Nephron (organoid): ENCODE measurements at regions not wholly inside any gene's neighbourhood (a gene's known extent, or its start where the extent isn't known, plus 50 kb on each side); places are given as distances from the start of the nearest gene placed in this dataset.
"Not testable (repeated sequence)": the region's sequence is repeated elsewhere in the genome, so short reads cannot be mapped to it uniquely, and the experiment has no call there.

Source experiments
- H3K27ac Mint-ChIP-seq, 3 experiments: 2 replicates each; pipeline ENCODE4 v1.8.0; 2020; ENCODE audit warnings: mixed read lengths in 3 of 3, mild to moderate bottlenecking in 2 of 3, moderate library complexity in 1 of 3
- H3K27me3 Mint-ChIP-seq: 2 replicates; pipeline ENCODE4 v1.8.0; 2021; ENCODE audit warnings: low read depth, mild to moderate bottlenecking, moderate library complexity, mixed read lengths
- H3K36me3 Mint-ChIP-seq: 2 replicates; pipeline ENCODE4 v1.8.0; 2020; ENCODE audit warnings: low read depth, mixed read lengths
- H3K4me1 Mint-ChIP-seq: 2 replicates; pipeline ENCODE4 v1.8.0; 2020; ENCODE audit warnings: mixed read lengths
- H3K4me3 Mint-ChIP-seq, 3 experiments: 2 replicates each; pipeline ENCODE4 v1.8.0; 2020; ENCODE audit warnings: mild to moderate bottlenecking in 3 of 3, mixed read lengths in 3 of 3, moderate library complexity in 2 of 3
- H3K9me3 Mint-ChIP-seq: 2 replicates; pipeline ENCODE4 v1.8.0; 2020; ENCODE audit warnings: mixed read lengths
- TF ChIP-seq, protein P1 (sequence below), 3 experiments: fragments of 200-600 bp; sonication (generic); IDR thresholded peaks; one replicate each; pipeline ENCODE4 v1.5.0; 2021; ENCODE audit warnings: antibody characterized with exemption in 3 of 3; ENCODE audit not compliant: unreplicated experiment in 3 of 3

- Mint-ChIP-seq H3K4me1 (peaks cover 37% of the 10 kb centered on the region), H3K27ac (peak overlapping the region in 1 of 3 experiments; percentile 70), H3K27me3 (peaks cover 57% of the 10 kb centered on the region), H3K36me3 (no peaks in the 10 kb centered on the region), H3K4me3 (no peak overlapping the region), H3K9me3 (peaks cover 6% of the 10 kb centered on the region)
- TF ChIP-seq, protein P1, sequence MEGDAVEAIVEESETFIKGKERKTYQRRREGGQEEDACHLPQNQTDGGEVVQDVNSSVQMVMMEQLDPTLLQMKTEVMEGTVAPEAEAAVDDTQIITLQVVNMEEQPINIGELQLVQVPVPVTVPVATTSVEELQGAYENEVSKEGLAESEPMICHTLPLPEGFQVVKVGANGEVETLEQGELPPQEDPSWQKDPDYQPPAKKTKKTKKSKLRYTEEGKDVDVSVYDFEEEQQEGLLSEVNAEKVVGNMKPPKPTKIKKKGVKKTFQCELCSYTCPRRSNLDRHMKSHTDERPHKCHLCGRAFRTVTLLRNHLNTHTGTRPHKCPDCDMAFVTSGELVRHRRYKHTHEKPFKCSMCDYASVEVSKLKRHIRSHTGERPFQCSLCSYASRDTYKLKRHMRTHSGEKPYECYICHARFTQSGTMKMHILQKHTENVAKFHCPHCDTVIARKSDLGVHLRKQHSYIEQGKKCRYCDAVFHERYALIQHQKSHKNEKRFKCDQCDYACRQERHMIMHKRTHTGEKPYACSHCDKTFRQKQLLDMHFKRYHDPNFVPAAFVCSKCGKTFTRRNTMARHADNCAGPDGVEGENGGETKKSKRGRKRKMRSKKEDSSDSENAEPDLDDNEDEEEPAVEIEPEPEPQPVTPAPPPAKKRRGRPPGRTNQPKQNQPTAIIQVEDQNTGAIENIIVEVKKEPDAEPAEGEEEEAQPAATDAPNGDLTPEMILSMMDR (IDR thresholded peaks at IDR 0.05; ENCODE audit: unreplicated experiment in 3 of 3): no peak
Observed at GRCh38 chr6:170148709-170149470, 142.0 kb downstream of the DLL1 start.

GRCh38 chr6:170147832-170148708, 142.8 kb downstream of the DLL1 start:
- Mint-ChIP-seq H3K4me1 (peaks cover 40% of the 10 kb centered on the region), H3K27me3 (peaks cover 54% of the 10 kb centered on the region), H3K4me3 (no peak overlapping the region), H3K9me3 (peaks cover 12% of the 10 kb centered on the region), H3K27ac (peak overlapping the region in 1 of 3 experiments; percentile 70), H3K36me3 (no peaks in the 10 kb centered on the region)
- TF ChIP-seq, protein P1 (IDR thresholded peaks at IDR 0.05; ENCODE audit: unreplicated experiment in 3 of 3): no peak

- Mint-ChIP-seq H3K27ac (no peak overlapping the region), H3K36me3 (no peaks in the 10 kb centered on the region), H3K9me3 (peaks cover 13% of the 10 kb centered on the region), H3K4me3 (no peak overlapping the region), H3K4me1 (peaks cover 38% of the 10 kb centered on the region), H3K27me3 (peaks cover 49% of the 10 kb centered on the region)
- TF ChIP-seq, protein P1 (IDR thresholded peaks at IDR 0.05; ENCODE audit: unreplicated experiment in 3 of 3): no peak
Observed at GRCh38 chr6:170147056-170147787, 143.7 kb downstream of the DLL1 start.

DNA sequence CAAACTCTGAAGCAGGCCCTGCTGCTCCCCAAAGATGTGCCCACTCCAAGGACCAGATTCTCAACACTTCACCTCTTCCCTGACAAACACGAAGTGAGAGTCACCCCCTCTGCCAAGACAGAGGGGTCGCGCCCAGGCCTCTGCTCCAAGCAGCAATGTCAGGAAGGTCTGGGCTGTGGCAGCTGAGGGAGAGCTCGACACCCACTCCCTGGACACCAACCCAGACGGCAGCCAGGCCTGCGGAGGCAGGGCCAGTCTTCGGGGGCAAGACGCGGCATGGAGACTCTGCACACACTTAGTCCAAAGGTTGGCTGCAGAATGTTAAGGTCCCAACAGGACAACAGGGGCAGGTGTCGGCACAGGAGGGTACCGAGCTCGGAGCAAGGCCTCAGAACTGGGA, 144.2 kb downstream of the DLL1 start:
- Mint-ChIP-seq H3K27me3 (peaks cover 48% of the 10 kb centered on the region), H3K27ac (no peak overlapping the region), H3K4me1 (peaks cover 32% of the 10 kb centered on the region), H3K4me3 (no peak overlapping the region), H3K36me3 (no peaks in the 10 kb centered on the region), H3K9me3 (peaks cover 13% of the 10 kb centered on the region)
- TF ChIP-seq, protein P1 (IDR thresholded peaks at IDR 0.05; ENCODE audit: unreplicated experiment in 3 of 3): no peak

GRCh38 chr6:170146131-170146530, 144.7 kb downstream of the DLL1 start:
- H3K27ac Mint-ChIP-seq, H3K4me3 Mint-ChIP-seq, H3K36me3 Mint-ChIP-seq: not testable (repeated sequence)
- peaks cover 13% of the 10 kb centered on the region for H3K9me3 Mint-ChIP-seq
- H3K4me1 Mint-ChIP-seq: peaks cover 27% of the 10 kb centered on the region
- H3K27me3 Mint-ChIP-seq: peaks cover 48% of the 10 kb centered on the region

GRCh38 chr6:170145716-170146115, 145.2 kb downstream of the DLL1 start:
- Mint-ChIP-seq H3K9me3 (peaks cover 13% of the 10 kb centered on the region), H3K4me1 (peaks cover 23% of the 10 kb centered on the region), H3K27me3 (peaks cover 46% of the 10 kb centered on the region)
- not testable (repeated sequence) for H3K4me3 Mint-ChIP-seq, H3K36me3 Mint-ChIP-seq, H3K27ac Mint-ChIP-seq
